T-helper 1 cell treated with Interleukin-12 subunit alpha and Interleukin-12 subunit beta and Interleukin-4 antibody, amounts not matched to agents 30 μg/mL and 1 μg/mL, for 36 hours (primary cell): ENCODE measurements at regions not wholly inside any gene's neighbourhood (a gene's known extent, or its start where the extent isn't known, plus 50 kb on each side); places are given as distances from the start of the nearest gene placed in this dataset.

Source experiments
- H3K27ac Mint-ChIP-seq: one replicate; pipeline ENCODE4 v1.8.0; 2021; ENCODE audit warnings: mild to moderate bottlenecking, mixed read lengths
- H3K27me3 Mint-ChIP-seq: one replicate; pipeline ENCODE4 v1.8.0; 2021; ENCODE audit warnings: low read depth, mixed read lengths
- H3K36me3 Mint-ChIP-seq: one replicate; pipeline ENCODE4 v1.8.0; 2021; ENCODE audit warnings: low read depth, mixed read lengths
- H3K4me1 Mint-ChIP-seq: one replicate; pipeline ENCODE4 v1.8.0; 2021; ENCODE audit warnings: low read depth, mixed read lengths
- H3K4me3 Mint-ChIP-seq: one replicate; pipeline ENCODE4 v1.8.0; 2021; ENCODE audit warnings: mild to moderate bottlenecking, moderate library complexity, mixed read lengths
- H3K9me3 Mint-ChIP-seq: one replicate; pipeline ENCODE4 v1.8.0; 2021; ENCODE audit warnings: mixed read lengths

DNA sequence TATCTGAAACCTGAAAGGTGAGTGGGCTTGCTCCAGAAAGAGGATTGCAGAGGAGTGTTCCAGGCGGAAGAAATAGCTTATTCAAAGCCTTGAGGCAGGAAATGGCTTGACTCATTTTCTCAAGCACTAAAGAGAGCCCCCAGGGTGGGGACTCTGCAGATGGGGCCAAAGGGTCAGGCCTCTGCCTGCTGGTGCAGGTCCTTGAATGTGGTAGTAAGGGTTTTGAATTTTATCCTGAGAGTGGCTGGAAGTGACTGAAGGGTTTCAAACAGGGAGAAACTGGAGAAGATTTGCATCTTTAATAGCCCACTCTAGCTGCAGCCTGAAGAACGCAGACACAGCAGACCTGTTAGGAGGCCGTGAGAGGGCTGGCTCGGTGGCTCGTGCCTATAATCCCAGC, 144.4 kb downstream of the CCT6B start:
- no peaks in the 10 kb centered on the region for H3K4me1 Mint-ChIP-seq
- no peak overlapping the region for H3K4me3 Mint-ChIP-seq
- H3K27ac Mint-ChIP-seq, result no peak overlapping the region
- peaks cover 6% of the 10 kb centered on the region for H3K27me3 Mint-ChIP-seq
- H3K9me3 Mint-ChIP-seq, result no peaks in the 10 kb centered on the region
- H3K36me3 Mint-ChIP-seq, result no peaks in the 10 kb centered on the region

DNA sequence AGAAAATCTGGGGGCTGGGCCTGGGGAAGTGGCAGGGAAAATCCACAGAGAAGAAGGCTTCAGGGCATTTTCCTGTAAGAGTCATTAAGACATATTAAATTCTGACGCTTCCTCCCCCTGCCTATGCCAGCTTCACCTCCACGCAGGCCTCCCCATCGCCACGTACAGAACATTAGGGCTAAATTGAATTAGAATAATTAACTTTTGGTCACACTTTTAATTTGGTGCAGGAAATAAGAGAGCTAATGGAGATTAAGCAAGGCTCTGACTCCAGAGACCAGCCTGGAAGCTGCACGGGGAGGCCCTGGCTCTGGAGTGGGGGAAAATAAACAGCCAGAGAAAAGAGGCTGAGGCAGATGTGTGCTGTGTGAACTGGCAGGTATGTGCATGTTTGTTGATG, 148.0 kb downstream of the CCT6B start:
- no peaks in the 10 kb centered on the region for H3K27me3 Mint-ChIP-seq
- no peak overlapping the region for H3K4me3 Mint-ChIP-seq
- H3K9me3 Mint-ChIP-seq, result no peaks in the 10 kb centered on the region
- H3K27ac Mint-ChIP-seq, result no peak overlapping the region
- no peaks in the 10 kb centered on the region for H3K4me1 Mint-ChIP-seq
- no peaks in the 10 kb centered on the region for H3K36me3 Mint-ChIP-seq

DNA sequence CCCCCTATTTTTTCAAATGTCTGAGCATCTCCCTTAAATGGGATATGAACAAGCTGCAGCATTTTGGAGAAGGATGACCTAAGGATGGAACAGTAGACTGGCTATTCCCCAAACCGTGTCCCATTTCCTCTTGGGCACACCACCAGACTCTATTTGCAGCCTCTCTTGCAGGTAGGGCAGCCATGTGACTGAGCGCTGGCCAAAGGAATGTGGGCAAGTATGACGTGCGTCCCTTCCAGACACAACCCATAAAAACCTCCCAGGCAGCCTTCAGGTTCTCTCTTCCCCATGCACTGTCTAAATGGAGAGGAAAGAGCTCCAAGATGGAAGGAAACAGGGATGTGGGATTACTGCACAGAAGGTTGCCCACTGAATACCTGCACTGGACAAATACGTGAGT, 149.7 kb downstream of the CCT6B start:
- no peaks in the 10 kb centered on the region for H3K27me3 Mint-ChIP-seq
- no peaks in the 10 kb centered on the region for H3K4me1 Mint-ChIP-seq
- no peak overlapping the region for H3K27ac Mint-ChIP-seq
- no peak overlapping the region for H3K4me3 Mint-ChIP-seq
- H3K9me3 Mint-ChIP-seq, result no peaks in the 10 kb centered on the region
- no peaks in the 10 kb centered on the region for H3K36me3 Mint-ChIP-seq

DNA sequence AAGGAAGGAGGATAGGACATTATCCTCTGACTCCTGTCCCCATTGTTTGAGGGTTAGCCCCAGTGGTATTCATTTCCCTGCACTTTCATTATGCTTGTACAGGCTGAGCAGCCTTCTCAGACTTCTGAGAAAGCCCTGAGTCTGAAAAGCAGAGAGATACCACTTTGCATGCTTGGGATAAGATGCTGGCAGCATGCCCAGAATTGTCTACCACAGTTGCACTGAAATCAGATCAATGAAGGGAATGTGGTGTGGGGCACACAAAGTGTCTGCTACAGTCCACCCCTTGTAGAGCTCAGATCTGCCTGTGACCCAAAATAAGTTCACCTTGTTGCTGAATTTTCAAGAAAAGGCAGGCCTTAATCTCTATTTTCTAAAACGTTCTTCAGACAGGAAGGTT, 160.6 kb downstream of the CCT6B start:
- Mint-ChIP-seq H3K36me3 (no peaks in the 10 kb centered on the region), H3K27me3 (peaks cover 5% of the 10 kb centered on the region), H3K4me3 (no peak overlapping the region), H3K4me1 (no peaks in the 10 kb centered on the region), H3K27ac (no peak overlapping the region), H3K9me3 (no peaks in the 10 kb centered on the region)

DNA sequence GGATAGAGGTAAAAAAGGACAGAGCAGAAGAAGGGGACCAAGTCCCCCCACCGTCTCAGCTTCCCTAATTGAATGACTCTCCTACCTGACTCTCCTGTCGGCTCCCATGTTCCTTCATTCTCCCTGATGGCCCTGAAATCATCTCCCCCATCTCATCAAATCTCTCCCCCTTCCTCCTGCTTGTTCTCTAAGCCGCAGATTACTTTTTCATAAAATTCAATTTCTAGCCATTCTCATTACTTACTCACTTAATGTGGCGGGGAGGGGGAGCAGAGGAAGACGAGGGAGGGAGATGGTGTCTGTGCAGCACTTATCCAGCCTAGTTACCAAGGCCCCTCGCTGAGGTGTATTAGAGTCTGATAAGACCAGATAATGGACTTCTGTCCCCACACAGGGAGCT, 161.5 kb downstream of the CCT6B start:
- H3K9me3 Mint-ChIP-seq, result no peaks in the 10 kb centered on the region
- no peak overlapping the region for H3K27ac Mint-ChIP-seq
- H3K4me3 Mint-ChIP-seq, result no peak overlapping the region
- no peaks in the 10 kb centered on the region for H3K36me3 Mint-ChIP-seq
- H3K4me1 Mint-ChIP-seq, result no peaks in the 10 kb centered on the region
- H3K27me3 Mint-ChIP-seq, result no peaks in the 10 kb centered on the region

DNA sequence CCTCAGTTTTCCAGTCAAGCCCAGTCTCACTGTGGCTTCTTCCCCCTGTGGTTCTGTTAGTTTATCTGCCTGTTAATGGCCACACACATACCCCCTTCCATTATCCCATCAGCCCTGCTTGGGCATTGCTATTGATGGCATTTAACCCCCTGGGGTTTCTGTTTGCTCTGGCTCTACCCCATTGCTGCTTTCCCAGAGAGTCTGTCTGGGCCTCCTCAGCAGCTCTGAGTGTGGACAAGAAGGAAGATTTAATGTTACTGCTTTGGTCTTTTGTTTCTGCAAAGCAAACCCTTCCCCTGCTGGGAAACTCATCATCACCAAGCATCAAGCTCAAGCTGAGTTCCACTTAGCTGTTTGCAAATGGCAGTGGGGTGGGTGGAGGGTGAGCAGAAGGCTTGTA, 162.7 kb downstream of the CCT6B start:
- no peaks in the 10 kb centered on the region for H3K4me1 Mint-ChIP-seq
- H3K27ac Mint-ChIP-seq, result no peak overlapping the region
- H3K9me3 Mint-ChIP-seq, result no peaks in the 10 kb centered on the region
- no peaks in the 10 kb centered on the region for H3K27me3 Mint-ChIP-seq
- no peak overlapping the region for H3K4me3 Mint-ChIP-seq
- no peaks in the 10 kb centered on the region for H3K36me3 Mint-ChIP-seq

DNA sequence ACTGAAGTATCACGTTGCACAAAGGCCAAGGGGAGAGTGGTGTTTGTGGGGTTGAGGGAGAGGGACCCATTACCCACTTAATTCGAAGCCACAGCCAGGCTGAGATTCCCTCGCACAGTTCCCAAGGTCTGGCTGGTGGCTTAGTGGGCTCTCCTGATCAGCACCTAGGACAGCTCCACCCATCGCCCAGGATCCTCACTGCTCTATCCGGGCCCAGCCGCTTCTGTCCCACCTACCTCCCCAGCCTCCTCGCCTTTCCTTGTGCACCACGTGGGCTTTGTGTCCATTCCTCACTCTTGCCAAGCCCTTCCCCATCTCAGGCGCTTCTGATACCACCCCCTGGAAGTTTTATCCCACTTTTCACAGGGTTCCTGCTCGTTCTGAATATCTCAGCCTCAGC, 163.5 kb downstream of the CCT6B start:
- no peak overlapping the region for H3K4me3 Mint-ChIP-seq
- no peaks in the 10 kb centered on the region for H3K4me1 Mint-ChIP-seq
- H3K27me3 Mint-ChIP-seq, result no peaks in the 10 kb centered on the region
- no peaks in the 10 kb centered on the region for H3K9me3 Mint-ChIP-seq
- H3K36me3 Mint-ChIP-seq, result no peaks in the 10 kb centered on the region
- no peak overlapping the region for H3K27ac Mint-ChIP-seq

DNA sequence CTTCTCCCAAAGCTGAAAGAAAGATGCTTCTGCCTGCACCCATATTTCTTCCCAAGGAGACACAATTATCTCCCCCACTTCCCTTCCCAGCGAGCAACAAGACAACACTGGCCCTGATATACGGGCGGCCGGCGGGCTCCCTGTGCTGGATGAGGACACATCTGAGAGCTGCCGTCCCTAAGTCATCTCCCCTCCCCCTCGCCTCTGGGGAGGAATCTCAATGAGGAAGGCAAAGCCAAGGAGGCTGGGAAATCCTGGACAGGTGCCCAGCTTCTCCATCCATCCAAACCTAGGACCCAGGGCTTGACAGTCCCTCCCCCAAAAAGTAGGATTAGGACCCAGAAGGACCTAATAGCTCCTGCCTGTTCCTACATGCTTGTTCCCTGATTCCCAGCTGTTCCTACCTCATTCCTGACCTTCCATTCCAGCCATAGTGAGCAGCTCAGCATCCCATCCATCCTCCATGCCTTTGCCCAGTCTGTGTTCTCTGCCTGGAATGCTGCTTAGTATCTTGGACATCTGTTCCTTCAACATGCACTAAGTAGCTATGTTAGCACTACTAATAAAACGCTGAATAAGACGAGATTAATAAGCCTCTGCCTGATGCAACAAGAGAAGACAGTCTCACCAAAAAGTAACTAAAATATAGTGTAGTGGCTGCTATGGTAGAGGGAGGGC, 167.9 kb downstream of the CCT6B start:
- H3K27me3 Mint-ChIP-seq, result no peaks in the 10 kb centered on the region

DNA sequence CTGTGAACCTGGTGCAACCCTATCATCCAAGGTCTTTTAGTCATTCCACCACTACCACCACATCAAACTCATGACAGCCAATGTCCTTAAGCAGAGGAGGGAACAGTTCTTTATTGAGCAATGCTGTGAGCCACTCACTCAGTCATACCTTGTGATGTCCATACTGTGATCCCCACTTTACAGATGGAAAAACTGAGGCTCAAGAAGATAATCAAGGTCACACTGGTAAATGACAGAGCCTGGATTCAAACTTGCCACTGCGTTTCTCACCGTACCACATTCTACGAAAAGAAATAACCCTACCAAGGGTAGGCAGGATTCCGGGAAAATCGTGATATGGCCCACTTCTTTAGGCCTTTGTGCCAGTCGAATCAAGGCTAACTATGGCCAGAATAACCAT, 172.6 kb downstream of the CCT6B start:
- H3K27me3 Mint-ChIP-seq, result no peaks in the 10 kb centered on the region
- H3K27ac Mint-ChIP-seq, result no peak overlapping the region
- H3K4me1 Mint-ChIP-seq, result no peaks in the 10 kb centered on the region
- no peaks in the 10 kb centered on the region for H3K36me3 Mint-ChIP-seq
- no peaks in the 10 kb centered on the region for H3K9me3 Mint-ChIP-seq
- no peak overlapping the region for H3K4me3 Mint-ChIP-seq

More for the DNA sequence above, 167.9 kb downstream of the CCT6B start:
- Mint-ChIP-seq H3K9me3 (no peaks in the 10 kb centered on the region), H3K4me3 (no peak overlapping the region), H3K36me3 (no peaks in the 10 kb centered on the region), H3K4me1 (no peaks in the 10 kb centered on the region), H3K27ac (no peak overlapping the region)

DNA sequence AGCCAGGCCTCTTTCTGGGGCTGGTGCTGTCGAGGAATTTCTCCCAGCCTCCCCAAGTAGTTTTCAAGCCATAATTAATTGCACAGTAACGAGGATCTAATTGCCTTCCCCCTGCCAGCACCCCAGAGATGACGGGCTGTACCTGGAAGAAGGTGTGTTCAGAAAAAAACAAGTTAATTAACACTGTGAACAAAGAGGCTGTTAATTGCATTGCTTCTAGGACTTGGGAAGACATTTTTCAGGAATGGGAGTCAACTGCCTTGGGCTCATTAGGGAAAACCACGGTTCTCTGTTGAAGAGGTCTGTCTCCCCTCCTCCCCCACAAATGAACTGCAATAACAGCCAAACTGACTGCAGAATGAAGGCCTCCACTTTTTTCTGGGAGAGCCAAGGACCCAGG, 176.7 kb downstream of the CCT6B start:
- Mint-ChIP-seq H3K36me3 (no peaks in the 10 kb centered on the region), H3K27me3 (no peaks in the 10 kb centered on the region), H3K4me1 (no peaks in the 10 kb centered on the region), H3K4me3 (no peak overlapping the region), H3K9me3 (no peaks in the 10 kb centered on the region), H3K27ac (no peak overlapping the region)

DNA sequence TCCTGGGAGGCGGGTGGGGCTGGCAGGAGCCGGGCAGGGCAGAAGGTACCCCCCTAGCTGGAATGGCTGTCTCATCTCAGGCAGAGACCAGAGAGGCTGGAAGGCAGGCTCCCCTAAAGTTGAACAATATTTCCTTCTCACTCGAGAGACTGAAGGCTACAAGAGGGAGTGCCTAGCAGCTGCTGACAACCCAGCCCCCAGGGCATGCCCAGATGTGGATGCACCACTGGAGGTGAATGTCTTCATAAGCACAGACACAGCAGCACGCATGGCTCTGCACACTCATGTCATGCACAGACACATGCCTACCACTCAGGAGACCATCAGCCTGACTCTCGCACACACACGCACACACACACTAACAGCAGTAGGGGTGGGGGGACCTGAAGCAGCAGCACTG, 179.0 kb downstream of the CCT6B start:
- H3K36me3 Mint-ChIP-seq, result no peaks in the 10 kb centered on the region
- H3K27ac Mint-ChIP-seq, result no peak overlapping the region
- H3K4me3 Mint-ChIP-seq, result no peak overlapping the region
- no peaks in the 10 kb centered on the region for H3K4me1 Mint-ChIP-seq
- no peaks in the 10 kb centered on the region for H3K9me3 Mint-ChIP-seq
- H3K27me3 Mint-ChIP-seq, result no peaks in the 10 kb centered on the region

DNA sequence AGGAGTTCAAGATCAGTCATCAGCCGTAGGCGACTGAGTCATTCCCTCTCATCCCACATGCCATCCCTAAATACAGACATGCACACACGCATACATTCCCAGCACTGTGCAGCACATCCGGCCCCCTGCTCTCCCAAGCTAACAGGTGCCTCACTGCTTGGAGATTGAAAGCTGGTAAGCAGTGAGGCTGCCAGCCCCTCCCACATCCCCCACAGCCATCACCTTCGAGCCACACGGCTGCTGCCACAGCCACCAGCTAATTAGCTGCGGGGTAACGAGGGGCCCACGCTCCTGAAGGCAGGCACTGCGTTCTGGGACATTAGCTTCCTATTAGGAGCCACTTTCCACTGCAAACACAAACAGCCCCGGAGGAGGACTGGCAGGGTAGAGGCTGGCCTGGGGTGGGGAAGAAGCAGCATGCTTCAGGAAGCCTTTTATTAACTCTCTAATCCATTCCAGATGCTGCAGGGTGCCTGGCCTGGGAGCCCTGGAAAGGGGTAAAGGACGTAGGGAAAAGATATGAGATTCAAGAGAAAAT, 179.6 kb downstream of the CCT6B start:
- Mint-ChIP-seq H3K4me3 (no peak overlapping the region), H3K27me3 (no peaks in the 10 kb centered on the region), H3K4me1 (no peaks in the 10 kb centered on the region), H3K9me3 (no peaks in the 10 kb centered on the region), H3K27ac (no peak overlapping the region), H3K36me3 (no peaks in the 10 kb centered on the region)

DNA sequence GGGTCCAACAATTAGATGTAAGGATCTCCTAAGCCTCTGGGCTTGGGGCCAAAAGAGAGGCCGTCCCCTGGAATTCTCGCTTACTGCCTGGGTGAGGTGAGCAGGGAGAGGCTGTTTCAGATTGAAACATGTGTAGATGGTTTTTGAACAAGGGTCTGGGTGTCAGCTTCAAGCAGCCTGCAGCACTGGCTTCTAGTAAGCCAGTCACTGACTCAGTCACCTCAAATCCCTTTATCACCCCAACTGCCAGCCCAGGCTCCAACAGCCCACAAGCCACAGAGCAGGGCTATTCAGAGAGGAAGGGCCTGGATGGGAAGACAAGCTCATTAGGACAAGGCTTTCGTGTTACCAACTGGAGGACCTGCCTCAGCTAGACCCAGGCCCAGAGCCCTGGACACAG, 180.2 kb downstream of the CCT6B start:
- Mint-ChIP-seq H3K27me3 (no peaks in the 10 kb centered on the region), H3K4me1 (no peaks in the 10 kb centered on the region), H3K4me3 (no peak overlapping the region), H3K27ac (no peak overlapping the region), H3K36me3 (no peaks in the 10 kb centered on the region), H3K9me3 (no peaks in the 10 kb centered on the region)

DNA sequence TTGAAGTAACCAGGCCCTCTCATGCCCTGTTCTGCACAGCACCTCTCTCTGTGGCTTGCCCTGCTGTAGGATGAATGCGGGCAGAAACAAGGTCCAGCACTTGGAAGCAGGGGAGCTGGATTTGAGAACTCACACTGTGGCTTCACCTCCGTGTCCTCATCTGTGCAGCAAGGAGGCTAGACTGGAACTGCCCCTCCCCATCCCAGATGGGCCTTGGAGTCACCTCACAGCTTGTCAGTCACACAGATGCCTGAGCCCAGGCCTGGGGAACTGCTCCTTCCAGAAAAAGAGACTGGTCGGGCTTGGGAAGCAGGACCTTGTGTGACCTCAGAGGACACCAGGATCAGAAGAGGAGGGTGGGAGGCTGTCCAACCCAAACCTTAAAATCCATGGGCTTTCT, 180.8 kb downstream of the CCT6B start:
- no peaks in the 10 kb centered on the region for H3K36me3 Mint-ChIP-seq
- H3K4me1 Mint-ChIP-seq, result no peaks in the 10 kb centered on the region
- no peak overlapping the region for H3K4me3 Mint-ChIP-seq
- H3K9me3 Mint-ChIP-seq, result no peaks in the 10 kb centered on the region
- H3K27ac Mint-ChIP-seq, result no peak overlapping the region
- H3K27me3 Mint-ChIP-seq, result no peaks in the 10 kb centered on the region

DNA sequence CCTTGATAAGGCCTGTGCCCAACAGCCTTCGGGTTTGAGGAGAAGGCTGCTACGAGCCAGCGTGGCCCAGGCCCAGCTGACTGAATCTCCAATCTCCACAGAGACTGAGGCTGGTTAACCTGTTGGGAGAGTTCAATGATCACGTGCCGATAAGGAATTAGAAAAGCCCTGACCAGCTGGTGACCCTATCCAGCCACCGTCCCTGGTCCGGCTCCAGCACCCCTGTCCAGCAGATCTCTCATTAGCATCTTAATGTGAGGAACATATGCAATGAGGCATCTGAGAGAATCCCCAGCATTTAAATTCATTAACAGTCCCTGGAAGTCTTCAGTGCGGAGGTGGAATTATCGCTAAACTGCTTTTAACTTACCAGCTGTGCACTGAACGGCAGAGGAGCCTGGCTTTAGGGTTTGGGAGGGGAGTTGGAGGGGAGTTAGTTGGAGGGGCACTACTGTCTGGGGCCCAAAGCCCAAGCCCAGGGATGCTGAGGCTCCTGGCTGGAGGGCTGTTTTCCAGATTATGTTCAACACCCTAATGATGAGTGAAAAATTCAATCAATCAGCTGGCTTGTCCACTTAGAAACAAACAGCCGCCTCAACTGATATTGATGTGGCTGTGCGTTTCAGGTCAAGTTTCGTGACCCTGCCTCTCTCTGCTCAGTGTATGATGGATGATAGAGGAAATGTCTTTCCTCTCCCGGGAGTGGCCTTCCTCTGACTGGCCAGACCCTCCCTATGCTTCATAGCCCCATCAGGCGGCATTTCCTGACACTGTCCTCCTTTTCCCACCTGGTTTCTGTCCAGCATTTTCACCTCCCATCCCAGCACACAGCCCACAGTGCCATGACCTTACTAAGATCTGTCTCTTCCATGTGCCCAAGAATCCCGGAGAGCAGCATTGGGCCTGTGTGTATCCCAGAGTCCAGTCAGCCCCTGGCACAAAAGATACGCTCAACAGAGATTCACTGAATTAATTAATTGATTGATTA, 184.5 kb downstream of the CCT6B start:
- Mint-ChIP-seq H3K27me3 (peaks cover 4% of the 10 kb centered on the region), H3K4me1 (no peaks in the 10 kb centered on the region), H3K9me3 (no peaks in the 10 kb centered on the region), H3K36me3 (no peaks in the 10 kb centered on the region), H3K27ac (no peak overlapping the region), H3K4me3 (no peak overlapping the region)
